Stimulated activated CD8-positive, alpha-beta memory T cell treated with anti-CD3 and anti-CD28 coated beads, Interleukin-2, amount 100 ng/mL, for 1 hour (primary cell): ENCODE measurements at regions not wholly inside any gene's neighbourhood (a gene's known extent, or its start where the extent isn't known, plus 50 kb on each side); places are given as distances from the start of the nearest gene placed in this dataset.

Experiments used
- DNase-seq, 2 donors: peaks; one replicate each; pipeline ENCODE4 v3.0.0-alpha.2; 2020; ENCODE audit warnings: low read depth in 2 of 2

- DNase-seq, result no peak
Measured at GRCh38 chr18:38611036-38611964, 1045.7 kb upstream of the CELF4 start.

GRCh38 chr18:38606841-38607240 lies 1041.2 kb upstream of the CELF4 start:
- no peak for DNase-seq

DNA sequence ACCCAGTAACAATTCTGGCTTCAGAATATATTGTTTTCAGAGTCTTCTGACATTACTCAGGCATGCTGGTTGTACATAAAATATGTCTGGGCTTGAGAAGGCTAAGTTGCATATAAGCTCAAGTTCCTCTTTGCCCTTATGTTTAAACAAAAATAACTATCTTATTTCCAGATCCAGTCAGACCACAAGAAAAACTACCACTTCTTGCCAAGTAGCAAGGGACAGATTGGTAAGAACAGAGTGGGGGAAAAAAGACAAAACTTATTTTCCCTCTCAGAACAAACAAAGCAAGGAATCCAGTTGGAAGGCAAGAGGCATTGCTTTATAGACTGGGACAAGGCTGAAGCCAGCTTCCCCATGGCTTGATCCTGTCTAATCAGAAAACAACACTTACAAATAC lies 1036.7 kb upstream of the CELF4 start:
- DNase-seq, result no peak

- no peak for DNase-seq
Measured at GRCh38 chr18:38587571-38587970, 1022.0 kb upstream of the CELF4 start.

DNA sequence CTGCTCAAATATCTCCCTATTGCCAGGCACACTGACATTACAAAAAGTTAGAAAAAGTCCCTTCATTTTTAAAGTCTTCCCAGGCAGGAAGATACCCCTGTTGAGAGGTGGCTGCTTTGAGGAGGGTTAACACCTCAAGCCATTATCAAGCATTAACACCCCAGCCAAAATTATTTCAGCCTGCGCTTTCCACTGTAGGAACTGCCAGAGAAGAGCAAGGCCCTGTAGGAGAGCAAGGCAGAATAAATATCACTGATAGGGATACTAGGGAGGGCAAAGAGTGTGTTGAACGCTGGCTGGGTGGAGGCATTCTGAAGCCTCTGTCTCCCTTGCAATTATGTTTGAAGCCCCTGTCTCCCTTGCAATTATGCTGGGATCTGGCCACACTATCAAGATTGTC lies 1020.7 kb upstream of the CELF4 start:
- DNase-seq, result no peak

GRCh38 chr18:38579764-38580163 lies 1014.2 kb upstream of the CELF4 start:
- no peak for DNase-seq

DNA sequence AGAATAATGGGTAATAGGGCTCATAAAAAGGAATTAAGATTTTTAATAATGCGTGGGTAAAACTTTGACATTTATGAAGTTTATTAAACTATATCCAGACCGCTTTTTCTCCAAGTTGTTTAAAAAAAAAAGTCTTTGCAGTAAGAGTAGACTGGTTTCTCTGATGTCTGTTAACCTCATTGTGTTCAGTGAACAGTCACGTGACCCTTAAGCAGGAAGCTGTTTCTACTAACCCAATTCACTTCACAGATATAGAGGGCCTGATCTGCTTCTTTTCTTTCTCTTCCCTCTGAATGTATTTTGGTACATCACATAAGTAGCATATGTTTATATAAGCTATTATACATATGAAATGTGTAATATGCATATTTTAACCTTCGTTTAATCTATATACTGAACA lies 1011.3 kb upstream of the CELF4 start:
- DNase-seq, result no peak

DNA sequence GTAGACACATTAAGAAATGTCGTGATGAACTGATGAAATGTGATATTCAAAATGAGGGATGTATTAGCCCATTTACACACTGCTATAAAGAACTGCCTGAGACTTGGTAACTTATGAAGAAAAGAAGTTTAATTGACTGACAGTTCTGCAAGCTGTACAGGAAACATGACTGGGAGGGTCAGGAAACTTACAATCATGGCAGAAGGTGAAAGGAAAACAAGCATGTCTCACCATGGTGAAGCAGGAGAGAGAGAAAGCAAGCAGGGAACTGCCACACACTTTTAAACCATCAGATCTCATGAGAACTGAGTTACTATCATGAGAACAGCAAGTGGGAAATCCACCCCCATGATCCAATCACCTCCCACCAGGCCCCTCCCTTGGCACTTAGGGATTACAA lies 1010.8 kb upstream of the CELF4 start:
- no peak for DNase-seq

DNA sequence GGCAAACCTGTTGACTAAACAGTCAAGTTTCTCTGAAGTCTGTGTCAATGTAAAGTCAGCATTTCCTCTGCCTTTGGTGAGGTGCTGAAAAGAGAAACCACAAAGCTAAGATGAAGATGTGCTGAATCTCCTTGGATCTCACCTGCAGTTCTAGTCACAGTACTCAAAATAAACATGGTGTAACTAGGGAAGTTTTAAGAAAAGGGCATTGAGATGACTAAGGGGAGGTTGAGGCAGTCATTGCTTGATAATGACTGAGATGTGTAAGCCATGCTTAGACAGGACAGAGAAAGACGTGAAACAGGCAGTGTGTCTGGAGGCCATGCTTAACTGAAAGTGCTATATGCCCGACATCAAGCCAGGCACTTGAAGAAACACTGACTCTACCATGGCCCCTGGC lies 1010.0 kb upstream of the CELF4 start:
- DNase-seq, result no peak

DNA sequence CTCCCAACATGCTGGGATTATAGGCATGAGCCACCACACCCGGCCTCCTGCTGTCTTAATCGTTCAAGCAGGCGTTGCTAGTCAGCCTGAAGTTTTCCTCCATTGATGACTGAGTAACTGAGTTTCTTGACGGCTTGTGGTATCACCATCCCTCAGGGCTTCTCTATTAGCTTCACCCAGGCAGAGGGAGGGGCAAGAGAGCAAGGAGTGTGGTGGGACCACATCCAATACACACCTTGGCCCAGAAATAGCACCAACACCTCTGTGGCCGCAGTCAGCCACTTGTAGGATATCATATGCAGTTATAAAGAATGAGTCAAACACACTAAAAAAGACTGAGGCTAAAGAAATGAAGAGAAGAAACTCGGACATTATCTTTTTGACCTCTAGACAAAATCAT lies 1009.4 kb upstream of the CELF4 start:
- no peak for DNase-seq

DNA sequence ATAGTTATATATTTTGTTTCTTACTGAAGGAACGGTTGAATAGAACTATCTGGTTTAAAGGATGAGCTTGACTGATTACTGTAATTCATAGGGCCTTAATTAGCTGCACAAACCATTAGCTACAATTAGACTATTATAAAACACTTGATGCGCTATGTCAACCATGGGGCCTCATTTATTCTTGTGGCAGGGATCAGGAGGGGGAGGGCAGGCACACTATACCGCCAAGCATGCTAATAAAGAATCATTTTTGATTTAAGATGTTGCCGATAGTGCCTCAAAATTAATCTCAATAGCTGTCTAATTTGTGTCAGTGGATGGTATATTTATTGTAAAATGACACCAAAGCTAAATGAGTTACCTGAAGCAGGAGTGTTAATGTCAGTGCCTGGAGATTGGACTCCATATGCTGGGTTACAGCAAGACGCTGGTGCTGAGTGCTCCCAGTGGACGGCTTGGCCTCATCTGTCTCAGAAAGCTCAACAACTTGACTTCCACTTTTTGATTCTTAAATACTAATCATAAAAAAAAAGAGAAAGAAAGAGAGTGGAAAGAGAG lies 1007.0 kb upstream of the CELF4 start:
- DNase-seq, result no peak

DNA sequence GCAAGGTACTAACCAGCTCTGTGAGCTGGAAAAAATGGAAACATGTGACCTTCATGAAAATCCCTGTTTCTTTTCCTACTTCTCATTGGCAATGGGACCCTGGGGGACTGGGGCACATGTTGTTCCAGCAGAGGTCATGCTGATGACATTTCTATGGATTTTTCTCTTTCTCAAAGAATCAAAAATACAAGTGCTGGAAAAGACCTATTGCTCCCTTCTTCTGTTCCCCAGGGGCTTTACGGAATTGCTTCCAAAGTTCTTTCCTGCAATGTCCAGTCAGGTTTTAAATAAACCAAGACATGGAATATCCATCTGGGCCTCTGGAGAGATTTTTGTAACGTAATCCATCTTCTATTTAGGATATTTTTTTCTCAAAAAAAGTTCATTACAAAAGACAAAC lies 1006.1 kb upstream of the CELF4 start:
- no peak for DNase-seq

DNA sequence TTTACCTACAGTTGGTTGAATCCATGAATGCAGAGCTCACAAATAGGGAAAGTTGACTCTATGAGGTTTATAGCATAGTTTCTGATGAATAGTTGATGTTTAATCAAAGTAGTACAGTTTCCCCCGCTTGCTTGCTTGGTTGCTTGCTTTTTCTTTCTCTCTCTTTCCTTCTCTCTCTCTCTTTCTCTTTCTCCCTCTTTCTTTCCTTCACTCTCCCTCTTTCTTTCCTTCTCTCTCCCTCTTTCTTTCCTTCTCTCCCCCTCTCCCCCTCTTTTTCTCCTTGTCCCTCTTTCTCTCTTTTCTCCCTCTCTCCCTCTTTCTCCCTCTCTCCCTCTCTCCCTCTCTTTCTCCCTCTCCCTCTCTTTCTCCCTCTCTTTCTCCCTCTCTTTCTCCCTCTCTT lies 999.9 kb upstream of the CELF4 start:
- DNase-seq, result no peak

DNA sequence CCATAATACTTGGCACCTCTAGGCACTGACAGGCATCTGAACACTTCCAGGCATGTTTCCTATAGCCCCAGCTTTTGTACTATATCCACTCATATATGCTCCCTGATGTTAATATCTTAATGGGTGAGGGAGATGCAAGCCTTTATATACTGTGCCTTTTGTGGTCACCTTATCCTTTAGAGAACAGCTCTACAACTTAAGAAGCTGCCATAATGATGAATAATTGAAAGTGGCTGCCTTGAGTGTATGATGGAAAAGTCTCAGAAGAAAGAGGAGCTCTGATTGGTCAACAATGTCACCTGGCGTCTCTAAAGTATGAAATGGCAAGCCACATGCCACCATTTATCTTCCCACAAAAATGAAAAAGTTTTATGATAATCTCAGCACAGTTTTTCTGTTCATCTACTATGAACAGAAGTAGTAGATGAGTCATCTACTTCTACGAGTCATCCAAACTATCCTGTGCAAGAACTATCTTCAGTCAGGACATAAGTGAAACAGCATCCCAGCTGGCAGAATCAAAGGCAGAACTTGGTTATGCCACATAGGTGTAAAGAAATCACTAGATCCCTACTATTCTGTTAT lies 997.9 kb upstream of the CELF4 start:
- no peak for DNase-seq

DNA sequence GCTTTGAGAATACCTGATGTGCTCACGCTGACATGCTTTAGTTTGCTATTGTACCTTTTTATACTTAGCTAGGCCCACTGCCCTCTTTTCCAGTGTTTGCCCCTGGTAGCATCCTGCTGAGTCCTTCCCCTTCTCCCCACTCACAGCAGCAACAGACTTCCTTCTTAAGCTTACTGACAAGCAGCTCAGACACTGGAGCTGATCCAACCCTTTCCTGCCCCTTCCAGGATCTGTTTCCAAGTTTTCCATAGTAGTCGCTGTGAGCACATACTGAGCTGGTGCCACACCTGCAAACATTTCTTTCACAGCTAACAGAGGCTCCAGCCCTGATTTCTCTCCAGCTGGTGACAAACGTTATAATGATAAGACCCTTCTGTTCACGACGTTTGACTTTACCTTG lies 991.4 kb upstream of the CELF4 start:
- DNase-seq, result no peak

DNA sequence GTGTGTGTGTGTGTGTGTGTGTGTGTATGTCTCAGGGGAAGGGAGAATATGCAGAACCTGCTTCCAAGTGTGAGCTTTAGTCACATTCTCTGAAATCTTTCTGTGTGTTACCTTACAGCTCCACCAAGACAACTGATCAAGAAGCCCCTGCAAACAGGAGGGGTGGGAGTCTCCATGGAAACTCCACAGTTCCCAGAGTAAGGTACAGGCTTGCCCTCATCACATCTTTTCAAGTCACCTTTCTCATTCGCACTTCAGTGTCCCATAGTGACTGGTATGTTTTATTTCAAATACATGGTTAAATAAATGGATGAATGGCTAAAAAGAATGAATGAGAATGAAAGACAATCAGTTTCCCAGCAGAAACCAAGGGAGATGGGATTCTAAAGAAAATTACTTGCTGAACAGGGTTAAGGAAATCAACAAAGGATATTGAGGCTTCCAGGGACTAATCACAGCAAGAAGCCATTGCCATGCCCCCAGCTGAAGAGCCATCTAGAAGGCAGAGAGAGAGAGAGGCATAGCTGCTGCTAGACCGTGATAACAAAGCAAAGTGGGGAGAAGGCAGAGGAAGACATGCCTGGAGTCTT lies 987.2 kb upstream of the CELF4 start:
- DNase-seq, result no peak

GRCh38 chr18:38551881-38552280 lies 986.3 kb upstream of the CELF4 start:
- no peak for DNase-seq

DNA sequence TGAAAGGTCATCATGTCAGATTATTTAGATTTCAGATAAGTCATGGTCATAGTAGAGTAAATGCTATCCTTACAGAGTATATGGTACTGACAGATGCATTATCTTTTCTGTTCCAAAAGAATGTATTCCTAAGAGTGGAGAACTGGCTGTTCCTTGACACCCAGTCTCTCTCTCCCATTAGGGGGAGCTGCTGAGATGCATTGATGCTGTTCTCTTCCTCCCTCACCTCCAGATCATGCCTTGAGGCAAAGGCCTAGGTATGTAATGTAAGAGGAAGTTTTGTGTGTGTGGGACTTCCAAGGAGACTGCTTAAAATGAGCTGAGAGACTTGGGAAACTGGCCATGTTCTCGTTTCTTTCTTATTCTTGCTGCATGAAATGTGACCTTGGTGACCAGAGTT lies 979.5 kb upstream of the CELF4 start:
- DNase-seq, result no peak

GRCh38 chr18:38539856-38540255 lies 974.3 kb upstream of the CELF4 start:
- DNase-seq, result no peak

DNA sequence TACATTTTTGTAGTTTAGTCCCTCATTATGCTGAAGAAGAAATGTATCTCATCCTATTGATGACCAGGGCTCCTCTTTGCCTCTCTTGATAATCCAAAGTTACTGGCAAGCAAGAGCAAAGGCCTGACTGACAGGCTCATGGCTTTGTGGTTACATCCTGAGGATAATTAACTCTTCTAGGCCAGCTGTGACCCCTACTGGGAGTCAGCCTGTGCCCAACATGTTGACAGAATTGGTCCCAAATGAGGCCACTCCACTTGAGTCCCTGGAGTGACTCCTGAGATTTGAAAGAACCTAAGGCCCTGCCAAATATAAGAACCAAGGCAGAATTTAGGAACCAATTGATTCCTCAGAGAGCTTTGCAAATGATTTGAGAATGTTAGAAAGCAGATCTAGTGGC lies 973.8 kb upstream of the CELF4 start:
- no peak for DNase-seq

DNA sequence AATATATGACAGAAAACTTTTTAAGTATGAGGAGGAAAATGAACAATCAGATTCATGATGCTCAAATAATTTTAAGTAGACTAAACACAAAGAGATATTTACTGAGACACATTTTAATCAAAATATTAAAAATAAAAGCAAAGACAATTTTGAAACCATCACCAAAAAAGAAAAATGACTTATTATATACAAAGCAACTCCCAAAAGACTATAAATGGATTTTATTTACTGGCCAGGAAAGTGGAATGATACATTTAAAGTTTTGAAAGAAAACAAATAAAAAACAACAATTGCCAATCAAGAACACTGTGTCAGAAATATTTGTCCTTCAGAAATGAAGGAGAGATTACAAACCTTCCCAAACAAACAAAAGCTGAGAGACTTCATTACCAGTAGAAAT lies 968.5 kb upstream of the CELF4 start:
- DNase-seq, result no peak

DNA sequence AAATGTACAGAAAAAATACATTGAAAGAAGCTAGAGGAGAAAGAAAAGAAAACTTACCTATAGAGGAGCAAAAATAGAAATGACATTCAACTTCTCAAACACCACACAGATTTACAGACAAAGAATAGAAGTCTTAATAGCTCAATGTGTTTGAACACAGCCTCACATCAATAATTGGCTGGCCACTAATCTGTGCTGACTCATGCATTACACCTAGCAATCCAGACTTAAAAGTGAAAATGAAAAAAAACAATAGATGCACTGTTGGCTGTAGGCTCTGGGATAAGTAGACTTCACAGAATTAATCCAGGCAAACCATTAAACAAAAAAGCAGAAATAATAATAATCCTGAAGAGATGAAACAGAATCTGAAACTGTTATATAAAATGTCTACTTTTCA lies 961.3 kb upstream of the CELF4 start:
- no peak for DNase-seq

- DNase-seq, result no peak
Measured at GRCh38 chr18:38525039-38525438, 959.4 kb upstream of the CELF4 start.
